ENCODE measurements at regions not wholly inside any gene's neighbourhood (a gene's known extent, or its start where the extent isn't known, plus 50 kb on each side); places are given as distances from the start of the nearest gene placed in this dataset.

GRCh38 chr2:105598829-105599698 lies 145.6 kb upstream of the NCK2 start:
- no peak for DNase-seq (ENCODE audit: low read depth)
- TF ChIP-seq, protein P1, sequence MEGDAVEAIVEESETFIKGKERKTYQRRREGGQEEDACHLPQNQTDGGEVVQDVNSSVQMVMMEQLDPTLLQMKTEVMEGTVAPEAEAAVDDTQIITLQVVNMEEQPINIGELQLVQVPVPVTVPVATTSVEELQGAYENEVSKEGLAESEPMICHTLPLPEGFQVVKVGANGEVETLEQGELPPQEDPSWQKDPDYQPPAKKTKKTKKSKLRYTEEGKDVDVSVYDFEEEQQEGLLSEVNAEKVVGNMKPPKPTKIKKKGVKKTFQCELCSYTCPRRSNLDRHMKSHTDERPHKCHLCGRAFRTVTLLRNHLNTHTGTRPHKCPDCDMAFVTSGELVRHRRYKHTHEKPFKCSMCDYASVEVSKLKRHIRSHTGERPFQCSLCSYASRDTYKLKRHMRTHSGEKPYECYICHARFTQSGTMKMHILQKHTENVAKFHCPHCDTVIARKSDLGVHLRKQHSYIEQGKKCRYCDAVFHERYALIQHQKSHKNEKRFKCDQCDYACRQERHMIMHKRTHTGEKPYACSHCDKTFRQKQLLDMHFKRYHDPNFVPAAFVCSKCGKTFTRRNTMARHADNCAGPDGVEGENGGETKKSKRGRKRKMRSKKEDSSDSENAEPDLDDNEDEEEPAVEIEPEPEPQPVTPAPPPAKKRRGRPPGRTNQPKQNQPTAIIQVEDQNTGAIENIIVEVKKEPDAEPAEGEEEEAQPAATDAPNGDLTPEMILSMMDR (IDR thresholded peaks at IDR 0.05; ENCODE audit: control insufficient read depth, insufficient read depth, low read depth, low read length, missing control alignments), result no peak
- no peak overlapping the region for H3K4me3 ChIP-seq (ENCODE audit: control insufficient read depth, low read depth, low read length)

DNA sequence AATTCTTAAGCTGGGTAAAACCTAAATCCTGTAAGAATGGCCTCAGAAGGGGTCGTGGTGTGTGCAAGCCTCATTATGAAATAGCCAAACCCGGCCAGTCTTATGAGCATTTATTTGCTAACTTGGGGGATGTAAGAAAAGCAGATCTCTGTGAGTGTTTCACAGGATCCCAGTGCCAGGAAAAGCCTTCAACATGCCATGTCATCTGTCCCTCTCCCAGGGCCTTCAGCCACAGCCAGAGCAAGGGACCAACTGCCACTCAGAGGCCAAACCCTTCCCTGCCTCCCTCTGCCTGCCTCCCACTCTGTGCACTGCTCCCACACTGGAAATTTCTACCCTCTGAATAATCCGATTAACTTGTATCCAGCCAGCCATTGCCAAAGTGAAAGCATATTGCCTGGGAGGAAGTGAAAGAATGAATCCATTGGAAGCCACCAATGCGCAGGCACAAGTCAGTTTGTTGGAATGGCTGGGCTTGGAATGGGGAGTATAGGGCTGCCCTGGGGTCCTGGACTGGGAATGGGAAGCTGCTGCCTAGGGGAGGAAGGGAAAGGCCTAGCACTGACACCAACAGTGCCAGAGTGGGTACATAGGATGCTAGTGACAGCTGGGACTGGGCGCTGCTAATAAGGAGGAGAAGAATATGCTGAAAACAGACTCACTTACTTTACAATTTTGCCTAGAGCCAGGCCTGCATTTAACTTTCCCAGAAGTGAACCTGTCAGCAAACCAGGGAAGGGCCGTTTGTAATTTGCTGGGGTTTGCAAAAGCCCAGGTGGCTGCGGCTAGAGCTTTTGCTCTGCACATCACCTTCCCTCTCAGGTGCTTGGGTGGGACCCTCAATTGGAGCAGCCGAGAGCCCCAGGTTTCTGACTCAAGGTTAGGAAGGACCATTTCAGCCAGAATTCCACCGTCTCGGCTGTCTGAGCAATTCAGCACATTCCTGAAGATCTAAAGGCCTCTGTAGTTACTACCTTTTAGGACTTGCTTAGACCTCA lies 146.6 kb upstream of the NCK2 start:
- TF ChIP-seq, protein P1 (IDR thresholded peaks at IDR 0.05; ENCODE audit: control insufficient read depth, insufficient read depth, low read depth, low read length, missing control alignments), result no peak
- no peak overlapping the region for H3K4me3 ChIP-seq (ENCODE audit: control insufficient read depth, low read depth, low read length)
- DNase-seq (ENCODE audit: low read depth), result no peak

- no peak for DNase-seq (ENCODE audit: low read depth)
- no peak overlapping the region for H3K4me3 ChIP-seq (ENCODE audit: control insufficient read depth, low read depth, low read length)
- TF ChIP-seq, protein P1 (IDR thresholded peaks at IDR 0.05; ENCODE audit: control insufficient read depth, insufficient read depth, low read depth, low read length, missing control alignments), result no peak
These were observed 147.5 kb upstream of the NCK2 start for GRCh38 chr2:105597011-105597805.

DNA sequence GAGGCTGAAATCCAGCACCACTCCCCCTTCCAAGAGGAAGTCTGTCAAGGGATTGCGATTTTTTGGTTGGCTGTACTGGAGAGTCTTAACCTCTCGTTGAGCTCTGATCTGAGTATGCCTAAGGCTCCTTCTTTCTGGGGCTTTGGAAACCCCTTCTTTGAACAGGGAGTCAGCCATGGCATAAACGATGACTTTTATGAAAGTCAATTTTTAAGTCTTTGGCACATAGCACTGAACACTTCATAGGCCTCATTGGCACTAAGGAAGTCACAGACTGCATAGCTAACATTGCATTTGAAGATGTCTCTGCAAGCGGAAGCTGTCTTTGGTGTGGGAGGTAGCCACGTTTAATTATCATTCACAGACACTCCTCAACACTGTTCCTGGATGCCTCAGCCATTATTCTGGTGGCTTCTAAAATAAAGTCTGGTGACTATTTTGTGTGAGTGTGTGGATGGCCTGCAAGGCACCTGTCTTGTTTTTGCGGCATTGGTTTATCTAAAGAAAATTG lies 148.2 kb upstream of the NCK2 start:
- DNase-seq (ENCODE audit: low read depth), result no peak
- no peak overlapping the region for H3K4me3 ChIP-seq (ENCODE audit: control insufficient read depth, low read depth, low read length)
- TF ChIP-seq, protein P1 (IDR thresholded peaks at IDR 0.05; ENCODE audit: control insufficient read depth, insufficient read depth, low read depth, low read length, missing control alignments), result no peak

DNA sequence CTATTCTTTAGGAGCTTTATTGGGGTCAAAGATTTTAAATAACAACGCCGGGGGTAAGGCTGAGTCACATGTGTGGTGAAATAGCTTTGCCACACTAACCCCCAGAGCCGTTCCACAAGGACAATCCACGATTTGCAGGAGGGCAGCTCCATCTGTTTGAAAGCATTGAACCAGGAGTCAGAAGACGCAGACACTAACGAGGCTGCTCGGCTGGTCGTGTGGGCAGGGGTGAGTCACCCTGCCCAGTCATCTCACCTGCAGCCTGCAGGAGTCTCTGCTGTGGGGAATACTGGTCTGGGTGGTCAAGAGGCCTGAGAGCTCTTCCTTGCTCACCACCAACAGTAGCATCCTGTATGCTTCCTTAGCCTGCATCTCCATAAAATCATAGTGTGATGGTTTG lies 149.2 kb upstream of the NCK2 start:
- TF ChIP-seq, protein P1 (IDR thresholded peaks at IDR 0.05; ENCODE audit: control insufficient read depth, insufficient read depth, low read depth, low read length, missing control alignments), result no peak
- DNase-seq (ENCODE audit: low read depth), result peak; percentile 29
- no peak overlapping the region for H3K4me3 ChIP-seq (ENCODE audit: control insufficient read depth, low read depth, low read length)
